Adrenal gland (tissue), 5 donors: ENCODE measurements at regions not wholly inside any gene's neighbourhood (a gene's known extent, or its start where the extent isn't known, plus 50 kb on each side); places are given as distances from the start of the nearest gene placed in this dataset.
"Not testable (repeated sequence)": the region's sequence is repeated elsewhere in the genome, so short reads cannot be mapped to it uniquely, and the experiment has no call there.

ENCODE experiments used
- POLR2A ChIP-seq, 2 donors: fragments of 450-650 bp; IDR thresholded peaks; one replicate each; pipeline ENCODE4 v1.6.1; 2017; ENCODE audit warnings: antibody characterized with exemption in 2 of 2, mild to moderate bottlenecking in 2 of 2, moderate library complexity in 1 of 2
- TF ChIP-seq, protein P1 (sequence below), 6 experiments: fragments of 450-650 bp in 4 of 6; fragments of 200-600 bp in 2 of 6; sonication (generic) in 1 of 6; IDR thresholded peaks; 1 replicate in 5 of 6; 2 replicates in 1 of 6; pipeline versions ENCODE4 v1.5.1 to v1.8.0; 2016 to 2021; ENCODE audit warnings: antibody characterized with exemption in 6 of 6, mild to moderate bottlenecking in 2 of 6, moderate library complexity in 1 of 6
- donor health status: DM: no; HTN: no; CAD: no.

DNA sequence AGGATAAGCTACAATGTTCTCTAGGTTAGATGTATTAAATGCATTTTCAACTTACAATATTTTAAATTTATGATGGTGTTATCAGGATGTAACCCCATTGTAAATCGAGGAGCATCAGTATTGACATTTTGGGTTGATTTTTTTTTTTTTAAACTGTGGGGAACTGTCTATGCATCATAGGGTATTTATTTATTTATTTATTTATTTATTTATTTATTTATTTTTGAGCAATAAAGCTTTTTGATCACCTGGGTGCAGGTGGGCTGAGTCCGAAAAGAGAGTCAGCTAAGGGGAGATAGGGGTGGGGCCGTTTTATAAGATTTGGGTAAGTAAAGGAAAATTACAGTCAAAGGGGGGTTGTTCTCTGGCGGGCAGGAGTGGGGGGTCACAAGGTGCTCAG is 367.5 kb downstream of the OXSM start:
- TF ChIP-seq, protein P1, sequence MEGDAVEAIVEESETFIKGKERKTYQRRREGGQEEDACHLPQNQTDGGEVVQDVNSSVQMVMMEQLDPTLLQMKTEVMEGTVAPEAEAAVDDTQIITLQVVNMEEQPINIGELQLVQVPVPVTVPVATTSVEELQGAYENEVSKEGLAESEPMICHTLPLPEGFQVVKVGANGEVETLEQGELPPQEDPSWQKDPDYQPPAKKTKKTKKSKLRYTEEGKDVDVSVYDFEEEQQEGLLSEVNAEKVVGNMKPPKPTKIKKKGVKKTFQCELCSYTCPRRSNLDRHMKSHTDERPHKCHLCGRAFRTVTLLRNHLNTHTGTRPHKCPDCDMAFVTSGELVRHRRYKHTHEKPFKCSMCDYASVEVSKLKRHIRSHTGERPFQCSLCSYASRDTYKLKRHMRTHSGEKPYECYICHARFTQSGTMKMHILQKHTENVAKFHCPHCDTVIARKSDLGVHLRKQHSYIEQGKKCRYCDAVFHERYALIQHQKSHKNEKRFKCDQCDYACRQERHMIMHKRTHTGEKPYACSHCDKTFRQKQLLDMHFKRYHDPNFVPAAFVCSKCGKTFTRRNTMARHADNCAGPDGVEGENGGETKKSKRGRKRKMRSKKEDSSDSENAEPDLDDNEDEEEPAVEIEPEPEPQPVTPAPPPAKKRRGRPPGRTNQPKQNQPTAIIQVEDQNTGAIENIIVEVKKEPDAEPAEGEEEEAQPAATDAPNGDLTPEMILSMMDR (IDR thresholded peaks at IDR 0.05), result not testable (repeated sequence)
- TF ChIP-seq POLR2A (IDR thresholded peaks at IDR 0.05), result not testable (repeated sequence)
